HCT116 (cell line): ENCODE measurements at regions not wholly inside any gene's neighbourhood (a gene's known extent, or its start where the extent isn't known, plus 50 kb on each side); places are given as distances from the start of the nearest gene placed in this dataset.

ENCODE experiments used
- ATAC-seq: fragments of 200-7000 bp; cut with Tn5 transposase; 2 replicates; pipeline ENCODE4 v1.9.1; 2020; ENCODE audit warnings: mild to moderate bottlenecking, moderate library complexity
- BruUV-seq: library from RNA; stranded (reverse); fragments of 400-500 nt; replicated peaks from 2 replicates; lab custom pipeline; 2021; lab: Mats Ljungman, UMichigan
- CTCF ChIA-PET: fragments of 300-600 bp; sonication (Branson Sonifier 250); formaldehyde crosslinking; loops from one replicate; lab custom pipeline; 2021; ENCODE audit warnings: antibody characterized with exemption; lab: Charles Lee
- POLR2A ChIA-PET: fragments of 300-600, 350-600 bp; sonication (Branson Sonifier 250); formaldehyde crosslinking; loops from one replicate; lab custom pipeline; 2021; ENCODE audit warnings: antibody characterized with exemption; lab: Charles Lee
- RAD21 ChIA-PET, 2 experiments: fragments of 300-600 bp; sonication (Branson Sonifier 250); formaldehyde crosslinking; loops; one replicate each; lab custom pipeline; 2023; ENCODE audit warnings: low total read pairs in 2 of 2; ENCODE audit not compliant: uncharacterized antibody in 2 of 2, unreplicated experiment in 2 of 2, low non-redundant PET in 1 of 2; lab: Charles Lee
- DNase-seq: peaks from one replicate; pipeline ENCODE4 v3.0.0-alpha.2; 2010; ENCODE audit warnings: low read depth, low spot score
- H2AFZ ChIP-seq: fragments of 200-600 bp; shearing (Covaris generic), sonication (generic); 2 replicates; pipeline ENCODE4 v1.6.1; 2017; ENCODE audit warnings: low read depth, mixed run types, mixed read lengths, antibody characterized with exemption, low read length; ENCODE audit not compliant: poor library complexity, severe bottlenecking
- H3K27ac ChIP-seq: 2 replicates; pipeline ENCODE4 v1.5.1; 2012; ENCODE audit warnings: low read depth, low read length
- H3K27me3 ChIP-seq: fragments of 200-600 bp; sonication (generic); 2 replicates; pipeline ENCODE4 v1.6.1; 2016; ENCODE audit warnings: mixed run types, low read length, mixed read lengths; ENCODE audit not compliant: insufficient read depth
- H3K36me3 ChIP-seq, 2 experiments: fragments of 200-500 bp in 1 of 2; fragments of 200-600 bp in 1 of 2; sonication (Bioruptor generic) in 1 of 2; sonication (generic) in 1 of 2; 2 replicates each; pipeline versions ENCODE4 v1.5.1 to v1.6.1; 2014 to 2016; ENCODE audit warnings: low read length in 2 of 2, inconsistent platforms in 1 of 2, mixed read lengths in 1 of 2, mixed run types in 1 of 2; ENCODE audit not compliant: insufficient read depth in 2 of 2, control insufficient read depth in 1 of 2
- H3K4me1 ChIP-seq, 2 experiments: fragments of 200-600 bp in 1 of 2; sonication (generic) in 1 of 2; 2 replicates each; pipeline versions ENCODE4 v1.5.1 to v1.6.1; 2012 to 2017; ENCODE audit warnings: low read length in 2 of 2, inconsistent platforms in 1 of 2, mild to moderate bottlenecking in 1 of 2, mixed read lengths in 1 of 2, mixed run types in 1 of 2, moderate library complexity in 1 of 2; ENCODE audit not compliant: insufficient read depth in 2 of 2, control insufficient read depth in 1 of 2
- H3K4me2 ChIP-seq: fragments of 200-600 bp; sonication (generic); 2 replicates; pipeline ENCODE4 v1.6.1; 2017; ENCODE audit warnings: mixed run types, low read length, mixed read lengths
- H3K4me3 ChIP-seq, 2 experiments: fragments of 200-600 bp in 1 of 2; sonication (generic) in 1 of 2; replicated peaks in 1 of 2; 2 replicates each; pipeline ENCODE4 v1.5.1; 2011 to 2016; ENCODE audit warnings: low read length in 2 of 2, control low read depth in 1 of 2, low read depth in 1 of 2, mild to moderate bottlenecking in 1 of 2, mixed read lengths in 1 of 2, mixed run types in 1 of 2
- H3K79me2 ChIP-seq: fragments of 200-600 bp; sonication (generic); 2 replicates; pipeline ENCODE4 v1.6.1; 2017; ENCODE audit warnings: mild to moderate bottlenecking, mixed run types, low read length, moderate library complexity, mixed read lengths; ENCODE audit not compliant: insufficient read depth
- H3K9ac ChIP-seq: fragments of 200-600 bp; sonication (generic); 2 replicates; pipeline ENCODE4 v1.6.1; 2016; ENCODE audit warnings: low read length, mixed read lengths
- H3K9me2 ChIP-seq: fragments of 200-600 bp; sonication (generic), shearing (Covaris generic); 2 replicates; pipeline ENCODE4 v1.6.1; 2017; ENCODE audit warnings: mixed run types, mild to moderate bottlenecking, moderate library complexity; ENCODE audit not compliant: insufficient read depth
- H3K9me3 ChIP-seq, 2 experiments: fragments of 200-500 bp in 1 of 2; fragments of 200-600 bp in 1 of 2; sonication (Bioruptor generic) in 1 of 2; sonication (generic) in 1 of 2; 2 replicates each; pipeline ENCODE4 v1.6.1; 2014 to 2017; ENCODE audit warnings: low read length in 2 of 2, mixed read lengths in 2 of 2, inconsistent platforms in 1 of 2, low read depth in 1 of 2, mild to moderate bottlenecking in 1 of 2, mixed run types in 1 of 2, moderate library complexity in 1 of 2; ENCODE audit not compliant: control insufficient read depth in 1 of 2, insufficient read depth in 1 of 2
- H4K20me1 ChIP-seq: fragments of 200-600 bp; sonication (generic), shearing (Covaris generic); 2 replicates; pipeline ENCODE4 v1.6.1; 2017; ENCODE audit warnings: mixed run types, mild to moderate bottlenecking, moderate library complexity; ENCODE audit not compliant: insufficient read depth
- ATF3 ChIP-seq: IDR thresholded peaks from 2 replicates; pipeline ENCODE4 v1.6.1; 2012
- CTCF ChIP-seq, 3 experiments: fragments of 200-600 bp in 1 of 3; sonication (generic) in 1 of 3; IDR thresholded peaks in 2 of 3; conservative IDR thresholded peaks in 1 of 3; 2 replicates each; pipeline ENCODE4 v1.5.1; 2012 to 2017; ENCODE audit warnings: low read depth in 2 of 3, low read length in 2 of 3, antibody characterized with exemption in 1 of 3, borderline replicate concordance in 1 of 3, control low read depth in 1 of 3, mild to moderate bottlenecking in 1 of 3, mixed read lengths in 1 of 3, mixed run types in 1 of 3, moderate library complexity in 1 of 3; ENCODE audit not compliant: insufficient read depth in 1 of 3
- EZH2 ChIP-seq: fragments of 200-600 bp; sonication (generic); IDR thresholded peaks from 2 replicates; pipeline ENCODE4 v1.6.1; 2017; ENCODE audit warnings: antibody characterized with exemption, mixed run types
- EZH2phosphoT487 ChIP-seq: fragments of 200-600 bp; IDR thresholded peaks from 2 replicates; pipeline ENCODE4 v1.6.1; 2018; ENCODE audit warnings: antibody characterized with exemption, borderline replicate concordance
- FOSL1 ChIP-seq: IDR thresholded peaks from 2 replicates; pipeline ENCODE4 v1.6.1; 2012; ENCODE audit warnings: low read depth
- POLR2AphosphoS5 ChIP-seq: IDR thresholded peaks from 2 replicates; pipeline ENCODE4 v1.6.1; 2011; ENCODE audit warnings: mild to moderate bottlenecking, low read depth, low read length, moderate library complexity
- REST ChIP-seq: IDR thresholded peaks from 2 replicates; pipeline ENCODE4 v1.6.1; 2012; ENCODE audit warnings: low read depth
- SRF ChIP-seq: IDR thresholded peaks from 2 replicates; pipeline ENCODE4 v1.6.1; 2012; ENCODE audit warnings: low read depth
- YY1 ChIP-seq: IDR thresholded peaks from 2 replicates; pipeline ENCODE4 v1.6.1; 2011; ENCODE audit warnings: low read length, low read depth, moderate library complexity, mild to moderate bottlenecking; ENCODE audit not compliant: insufficient replicate concordance; ENCODE audit errors: extremely low read depth
- ZNF274 ChIP-seq: fragments of 200-500 bp; sonication (Bioruptor generic); IDR thresholded peaks from 2 replicates; pipeline ENCODE4 v1.6.1; 2014; ENCODE audit warnings: mild to moderate bottlenecking, low read depth, low read length, inconsistent platforms
- intact Hi-C: fragments of 100-400 bp; cut with micrococcal nuclease; formaldehyde crosslinking; loops from 2 replicates; pipeline ENCODE4 v1.10.0; 2022

GRCh38 chr1:55868026-55868425 is 652.9 kb upstream of the USP24 start:
- CTCF ChIA-PET: no interaction called here
- Histone ChIP-seq H3K9me2 (0 out of 2 replicates have a peak, but pooled peaks cover 3% of the 10 kb centered on the region), H4K20me1 (no peaks in the 10 kb centered on the region), H3K79me2 (no peaks in the 10 kb centered on the region), H3K4me2 (no peak overlapping the region), H2AFZ (no peak overlapping the region), H3K4me3 (no peak overlapping the region), H3K9me3 (no peaks in the 10 kb centered on the region), H3K4me1 (no peaks in the 10 kb centered on the region), H3K27ac (no peak overlapping the region), H3K9ac (no peak overlapping the region), H3K36me3 (no peaks in the 10 kb centered on the region), H3K27me3 (no peaks in the 10 kb centered on the region)
- intact Hi-C loops: no loop called here
- BruUV-seq: no TSS peak
- DNase-seq: no peak
- RAD21 ChIA-PET: no interaction called here
- TF ChIP-seq CTCF (IDR thresholded peaks at IDR 0.05 in 2 of 3, conservative IDR thresholded peaks at IDR 0.05 in 1 of 3; ENCODE audit: borderline replicate concordance in 1 of 3, insufficient read depth in 1 of 3, low read depth in 2 of 3, low read length in 2 of 3) (0 out of 6 replicates have a peak, but pooled peaks of 1 of the 3 experiments have one; percentile 3), EZH2phosphoT487 (no peak)
- POLR2A ChIA-PET: interaction anchor here (0.7 kb wide), 1 partner anchor 328 kb away, joined by 3 read pairs; no protein-coding TSS in a partner anchor
- no peak for ATAC-seq

- DNase-seq: no peak
- no peak for ATAC-seq
- no peak overlapping the region for H3K4me3 ChIP-seq
- no peaks in the 10 kb centered on the region for H3K9me3 ChIP-seq
- H3K4me2 ChIP-seq: no peak overlapping the region
- no peaks in the 10 kb centered on the region for H3K9me2 ChIP-seq
- CTCF ChIA-PET: no interaction called here
- no TSS peak for BruUV-seq
- no peaks in the 10 kb centered on the region for H3K79me2 ChIP-seq
- H3K27ac ChIP-seq: no peak overlapping the region
- no peaks in the 10 kb centered on the region for H3K27me3 ChIP-seq
- H2AFZ ChIP-seq: no peak overlapping the region
- H3K36me3 ChIP-seq: no peaks in the 10 kb centered on the region
- no peaks in the 10 kb centered on the region for H4K20me1 ChIP-seq
- intact Hi-C loops: no loop called here
- H3K4me1 ChIP-seq: no peaks in the 10 kb centered on the region
- RAD21 ChIA-PET: no interaction called here
- no peak overlapping the region for H3K9ac ChIP-seq
- POLR2A ChIA-PET: no interaction called here
- TF ChIP-seq EZH2phosphoT487 (no peak), ZNF274 (no peak), FOSL1 (no peak), ATF3 (no peak), POLR2AphosphoS5 (no peak), CTCF (IDR thresholded peaks at IDR 0.05 in 2 of 3, conservative IDR thresholded peaks at IDR 0.05 in 1 of 3; ENCODE audit: borderline replicate concordance in 1 of 3, insufficient read depth in 1 of 3, low read depth in 2 of 3, low read length in 2 of 3) (no peak), YY1 (no peak), EZH2 (no peak), SRF (no peak), REST (no peak)
These were observed 652.2 kb upstream of the USP24 start for GRCh38 chr1:55867304-55867843.
